ENCODE measurements at regions not wholly inside any gene's neighbourhood (a gene's known extent, or its start where the extent isn't known, plus 50 kb on each side); places are given as distances from the start of the nearest gene placed in this dataset.
"Not testable (repeated sequence)": the region's sequence is repeated elsewhere in the genome, so short reads cannot be mapped to it uniquely, and the experiment has no call there.

DNA sequence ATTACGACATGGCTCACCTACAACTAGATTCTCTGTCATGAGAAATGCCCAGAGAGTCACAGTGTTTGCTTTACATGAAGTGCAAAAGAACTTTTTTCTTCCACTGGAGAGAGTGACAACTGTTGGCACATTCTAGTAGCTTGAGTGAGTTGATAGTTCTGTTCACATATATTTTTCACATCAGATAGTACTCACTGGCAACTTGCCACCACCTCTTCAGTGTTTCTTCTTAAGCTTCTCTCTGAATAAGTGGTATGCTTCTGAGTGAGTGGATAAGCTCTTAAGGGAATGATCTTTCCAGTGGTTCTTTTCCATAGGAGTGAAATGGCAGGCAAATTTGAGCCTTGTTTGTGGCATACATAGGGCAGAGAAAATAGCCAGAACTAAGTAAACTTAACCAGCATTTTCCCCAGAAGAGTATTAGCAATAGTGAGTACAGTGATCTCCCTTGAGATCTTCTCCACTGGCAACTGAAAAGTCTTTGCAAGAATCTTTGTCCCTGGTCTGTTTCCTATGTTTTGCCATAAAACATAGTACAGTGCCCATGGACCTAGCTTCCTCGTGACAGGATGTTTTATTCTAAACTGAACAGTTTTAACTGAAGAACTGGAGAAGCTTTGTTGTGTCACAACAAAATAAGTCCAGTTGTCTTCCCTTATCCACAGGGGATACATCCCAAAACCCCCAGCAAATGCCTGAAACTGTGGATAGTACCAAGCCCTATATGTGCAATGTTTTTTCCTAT, 125.4 kb upstream of the CDK13 start:
- in situ Hi-C loops (cut with HindIII; ENCODE audit: low sequenced_read_pairs) = loop anchor here (5.0 kb wide), 1 partner anchor 58 kb away; no protein-coding TSS in a partner anchor

DNA sequence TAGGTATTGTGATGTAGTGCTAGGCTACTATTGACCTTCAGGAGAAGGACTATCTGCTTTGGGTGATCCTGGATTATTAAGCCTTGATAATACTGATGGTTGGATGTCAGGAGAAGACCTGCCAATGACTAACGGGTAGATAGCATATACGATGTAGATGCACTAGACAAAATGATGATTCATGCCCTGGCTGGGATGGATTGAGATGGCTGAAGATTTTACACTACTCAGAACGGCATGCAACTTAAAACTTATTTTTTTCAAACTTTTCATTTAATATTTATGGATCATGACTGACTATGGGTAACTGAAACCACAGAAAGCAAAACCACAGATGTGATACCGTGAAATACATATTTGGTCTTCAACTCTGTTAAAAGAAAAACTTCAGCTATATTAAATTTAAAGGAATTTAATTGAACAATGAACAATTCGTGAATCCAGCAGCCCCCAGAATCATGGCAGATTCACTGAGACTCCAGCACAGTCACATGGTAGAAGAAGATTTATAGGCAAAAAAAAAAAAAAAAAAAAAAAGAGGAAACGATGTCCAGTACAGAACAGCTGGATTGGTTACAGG, 124.6 kb upstream of the CDK13 start:
- in situ Hi-C loops (cut with HindIII; ENCODE audit: low sequenced_read_pairs) = loop anchor here (5.0 kb wide), 1 partner anchor 57 kb away; no protein-coding TSS in a partner anchor

- in situ Hi-C loops (cut with HindIII; ENCODE audit: low sequenced_read_pairs) = loop anchor here (5.0 kb wide), 1 partner anchor 56 kb away; no protein-coding TSS in a partner anchor
Observed at GRCh38 chr7:39826166-39826565, 123.9 kb upstream of the CDK13 start.

DNA sequence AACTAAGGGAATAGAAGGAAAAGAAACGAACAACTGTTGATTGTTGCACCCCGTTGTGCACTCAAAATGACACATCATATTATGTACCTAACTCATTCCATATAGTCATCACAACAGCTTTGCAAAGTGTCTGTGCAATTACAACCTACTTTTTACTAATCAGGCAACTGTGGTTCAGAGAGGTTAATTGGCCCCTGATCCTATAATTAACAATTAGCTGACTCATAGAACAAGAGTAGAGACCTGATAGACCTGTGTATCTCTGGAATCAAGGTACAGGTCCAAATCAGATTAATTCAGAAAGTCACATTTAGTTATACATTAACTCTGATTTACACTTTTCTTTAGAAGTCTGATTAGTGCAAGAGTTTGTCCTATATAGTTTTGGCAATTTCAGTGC, 122.5 kb upstream of the CDK13 start:
- in situ Hi-C loops (cut with HindIII; ENCODE audit: low sequenced_read_pairs) = loop anchor here (5.0 kb wide), 1 partner anchor 55 kb away; no protein-coding TSS in a partner anchor

- in situ Hi-C loops (cut with HindIII; ENCODE audit: low sequenced_read_pairs) = loop anchor here (5.0 kb wide), 1 partner anchor 53 kb away; no protein-coding TSS in a partner anchor
Observed at GRCh38 chr7:39829028-39829427, 121.0 kb upstream of the CDK13 start.

DNA sequence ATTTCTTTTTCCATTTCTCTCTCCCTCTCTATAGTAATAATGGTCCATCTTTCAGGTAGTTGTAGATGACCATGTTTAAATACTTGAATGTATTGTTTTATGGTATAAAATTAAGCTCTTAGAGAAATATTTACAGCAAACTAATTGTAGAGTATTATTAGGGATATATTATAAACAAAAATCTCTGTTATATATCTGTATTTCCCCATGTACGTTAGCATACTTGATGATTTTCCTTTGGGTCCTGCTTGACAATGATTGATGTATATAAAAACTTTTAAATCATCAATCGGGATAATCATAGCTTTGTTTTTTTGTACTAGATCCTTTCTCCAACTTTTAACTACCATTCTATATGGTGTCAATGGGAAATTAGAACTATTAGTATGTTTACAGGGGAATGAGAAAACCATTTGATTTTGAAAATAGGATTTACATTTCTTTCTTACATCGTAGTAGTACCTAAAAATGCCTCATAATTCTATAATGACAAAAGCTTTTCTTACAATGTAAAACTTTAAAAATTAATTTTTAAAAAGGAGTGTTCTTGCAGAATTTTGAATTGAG, 117.5 kb upstream of the CDK13 start:
- in situ Hi-C loops (cut with HindIII; ENCODE audit: low sequenced_read_pairs) = no loop called here

DNA sequence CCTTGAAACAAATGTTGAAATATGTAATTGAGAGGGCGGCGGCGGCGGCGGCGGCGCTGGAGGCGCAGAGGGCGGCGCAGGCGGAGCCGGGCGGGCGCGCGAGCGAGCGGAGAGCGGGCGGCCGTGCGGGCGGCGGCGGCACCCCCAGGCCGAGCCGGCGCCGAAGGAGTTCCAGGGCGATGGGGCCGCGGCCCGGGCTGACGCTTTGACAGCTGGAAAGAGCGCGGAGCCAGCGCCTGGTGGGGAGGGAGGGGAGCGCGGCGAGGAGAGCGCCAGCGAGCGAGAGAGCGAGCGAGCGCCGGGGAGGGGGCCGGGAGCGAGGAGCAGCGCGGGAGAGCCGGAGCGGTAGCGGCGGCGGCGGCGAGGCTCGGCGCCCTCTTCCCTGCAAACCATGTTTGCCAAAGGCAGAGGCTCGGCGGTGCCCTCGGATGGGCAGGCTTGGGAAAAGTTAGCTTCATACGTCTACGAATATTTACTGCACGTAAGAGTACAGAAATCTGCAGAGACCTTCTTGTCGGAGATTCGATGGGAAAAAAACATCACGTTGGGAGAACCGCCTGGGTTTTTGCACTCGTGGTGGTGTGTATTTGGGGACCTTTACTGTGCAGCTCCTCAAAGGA, 116.8 kb upstream of the CDK13 start:
- in situ Hi-C loops (cut with HindIII; ENCODE audit: low sequenced_read_pairs) = not testable (repeated sequence)

- in situ Hi-C loops (cut with HindIII; ENCODE audit: low sequenced_read_pairs) = not testable (repeated sequence)
Observed at GRCh38 chr7:39833865-39834634, 116.0 kb upstream of the CDK13 start.

GRCh38 chr7:39838326-39838725, 111.7 kb upstream of the CDK13 start:
- in situ Hi-C loops (cut with HindIII; ENCODE audit: low sequenced_read_pairs) = no loop called here

DNA sequence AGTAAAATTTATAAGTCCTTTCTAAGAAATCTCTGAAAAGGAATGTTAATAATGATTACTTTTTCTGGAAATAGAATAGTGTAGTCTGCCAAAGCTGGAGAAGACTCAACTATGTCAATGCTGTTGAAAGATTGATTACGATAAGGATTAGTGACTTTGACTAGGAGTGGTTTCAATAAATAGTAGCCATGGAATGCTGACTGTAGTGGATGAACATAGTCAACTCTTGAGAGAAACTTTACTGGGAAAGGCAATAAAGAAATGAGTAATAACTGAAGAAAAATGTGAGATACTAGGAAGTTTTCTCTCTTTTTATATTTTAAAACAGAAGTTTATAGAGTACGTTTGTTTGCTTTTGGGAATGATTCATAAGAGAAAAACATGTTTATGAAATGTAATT, 105.0 kb upstream of the CDK13 start:
- in situ Hi-C loops (cut with HindIII; ENCODE audit: low sequenced_read_pairs) = no loop called here

- in situ Hi-C loops (cut with HindIII; ENCODE audit: low sequenced_read_pairs) = no loop called here
Observed at GRCh38 chr7:39847227-39847626, 102.8 kb upstream of the CDK13 start.

DNA sequence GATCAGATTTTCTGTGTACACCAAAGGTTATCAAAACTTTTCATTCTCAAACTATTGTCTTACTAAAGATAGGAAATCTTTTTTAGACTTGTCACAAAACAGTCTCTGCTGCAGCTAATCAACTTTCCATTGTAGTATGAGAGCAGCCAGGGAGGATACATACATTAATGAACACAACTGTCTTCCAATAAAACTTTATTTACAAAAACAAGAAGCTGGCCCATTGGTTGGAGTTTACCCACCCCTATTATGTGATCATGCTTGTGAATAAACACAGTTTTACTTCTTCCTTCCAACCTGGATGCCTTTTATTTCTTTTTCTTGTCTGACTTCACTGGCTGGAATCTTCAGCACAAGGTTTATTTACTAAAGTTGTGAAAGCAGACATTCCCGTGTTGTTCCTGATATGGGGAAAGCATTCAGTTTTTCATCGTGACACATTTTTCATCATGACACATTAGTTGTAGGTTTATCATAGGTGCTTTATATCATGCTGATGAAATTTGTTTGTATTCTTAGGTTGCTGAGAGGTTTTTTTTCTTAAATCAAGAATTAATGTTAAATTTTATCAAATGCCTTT, 98.5 kb upstream of the CDK13 start:
- in situ Hi-C loops (cut with HindIII; ENCODE audit: low sequenced_read_pairs) = no loop called here

DNA sequence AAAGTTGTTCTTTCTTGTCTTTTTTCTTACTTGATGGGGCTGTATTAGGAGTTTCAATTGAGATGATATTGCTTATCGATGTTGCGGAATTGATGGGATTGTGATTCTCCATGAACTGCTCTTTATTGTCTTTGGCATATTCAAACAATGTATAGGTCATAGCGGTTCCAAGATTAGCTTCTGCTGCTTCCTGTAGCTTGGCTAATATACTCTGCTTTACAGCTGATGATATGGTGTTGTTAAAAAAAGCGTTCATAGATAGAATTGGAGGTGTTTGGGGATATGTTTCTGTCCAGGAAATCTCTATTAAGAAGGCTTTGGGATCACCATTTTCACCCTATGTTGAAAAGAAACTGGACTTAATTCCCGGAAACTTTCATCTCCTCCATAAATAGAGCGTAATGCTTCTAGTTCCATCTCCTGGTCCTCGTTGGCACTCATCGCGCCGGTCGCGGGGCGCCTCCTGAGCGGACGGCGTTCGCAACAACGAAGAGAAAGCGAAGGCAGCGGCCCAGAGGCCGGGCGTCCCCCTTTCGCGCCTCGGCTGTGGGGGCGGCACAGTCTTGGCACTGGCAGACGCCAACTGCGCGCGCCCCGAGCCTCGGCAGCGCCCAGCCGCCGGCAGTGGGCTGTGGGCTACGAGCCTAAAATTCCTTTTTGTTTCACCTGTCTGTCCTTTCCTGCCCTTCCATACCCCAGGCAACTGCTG, 95.3 kb upstream of the CDK13 start:
- in situ Hi-C loops (cut with HindIII; ENCODE audit: low sequenced_read_pairs) = not testable (repeated sequence)

- in situ Hi-C loops (cut with HindIII; ENCODE audit: low sequenced_read_pairs) = no loop called here
Observed at GRCh38 chr7:39855325-39855674, 94.8 kb upstream of the CDK13 start.

DNA sequence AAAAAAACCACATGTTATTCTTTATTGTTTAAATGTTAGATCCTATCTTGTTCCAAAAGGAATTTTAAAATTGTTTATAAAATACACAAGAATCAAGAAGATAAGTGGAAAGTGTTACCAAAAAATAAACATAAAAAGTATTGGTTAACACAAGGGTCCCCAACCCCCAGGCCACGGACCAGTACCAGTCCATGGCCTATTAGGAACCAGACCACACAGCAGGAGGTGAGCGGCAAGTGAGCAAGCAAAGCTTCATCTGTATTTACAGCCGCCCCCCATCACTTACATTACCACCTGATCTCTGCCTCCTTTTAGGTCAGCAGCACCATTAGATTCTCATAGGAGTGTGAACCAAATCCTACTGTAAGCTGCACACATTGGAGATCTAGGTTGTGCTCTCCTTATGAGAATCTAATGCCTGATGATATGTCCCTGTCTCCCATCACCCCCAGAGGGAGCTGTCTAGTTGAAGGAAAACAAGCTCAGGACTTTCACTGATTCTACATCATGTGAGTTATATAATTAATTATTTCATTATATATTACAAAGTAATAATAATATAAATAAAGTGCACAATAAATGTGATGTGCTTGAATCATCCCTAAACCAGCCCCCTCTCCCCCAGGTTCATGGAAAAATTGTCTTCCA, 86.3 kb upstream of the CDK13 start:
- in situ Hi-C loops (cut with HindIII; ENCODE audit: low sequenced_read_pairs) = not testable (repeated sequence)

DNA sequence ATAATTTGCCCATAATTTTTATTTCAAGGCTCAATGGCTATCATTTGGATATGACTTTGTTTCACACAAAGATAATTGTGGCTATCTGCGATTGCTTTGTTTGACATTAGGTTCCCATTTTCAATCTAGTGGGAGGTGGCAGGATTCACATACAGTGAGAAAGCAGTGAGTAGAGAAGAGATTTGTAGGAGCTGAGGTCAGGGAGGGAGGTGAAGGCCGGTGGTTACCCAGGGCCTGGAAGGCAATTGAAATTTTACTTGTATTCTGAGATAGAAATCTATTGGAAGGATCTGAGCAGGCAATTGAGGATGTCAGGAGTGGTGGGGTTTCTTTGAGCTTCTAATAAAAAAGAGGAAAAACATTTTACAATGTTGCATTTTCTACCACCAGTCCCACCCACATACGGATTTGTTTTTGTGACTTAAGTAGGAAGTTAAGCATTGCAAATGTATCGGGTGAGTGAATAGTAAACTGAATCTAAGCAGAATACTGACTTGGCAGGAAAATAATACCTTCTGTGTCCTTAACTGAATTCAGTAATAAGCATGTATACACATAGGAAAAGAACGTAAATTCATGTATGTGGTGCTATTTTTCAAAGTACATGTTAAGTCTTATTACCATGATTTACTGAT, 80.1 kb upstream of the CDK13 start:
- in situ Hi-C loops (cut with HindIII; ENCODE audit: low sequenced_read_pairs) = not testable (repeated sequence)

DNA sequence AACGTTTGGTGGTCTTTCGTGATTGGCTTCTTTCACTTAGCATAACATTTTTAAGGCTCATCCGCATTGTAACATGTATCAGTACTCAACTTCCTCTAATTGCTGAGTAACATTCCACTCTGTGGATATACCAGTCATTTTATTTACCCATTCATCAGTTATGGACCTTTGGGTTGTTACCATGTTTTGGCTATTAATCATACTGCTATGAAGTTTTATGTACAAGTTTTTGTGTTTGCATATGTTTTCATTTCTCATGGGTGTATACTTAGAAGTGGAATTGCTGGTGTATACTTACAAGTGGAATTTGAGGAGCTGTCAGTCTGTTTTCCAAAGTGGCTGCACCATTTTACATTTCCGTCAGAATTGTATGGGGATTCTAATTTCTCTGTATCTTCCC, 78.4 kb upstream of the CDK13 start:
- in situ Hi-C loops (cut with HindIII; ENCODE audit: low sequenced_read_pairs) = not testable (repeated sequence)

- in situ Hi-C loops (cut with HindIII; ENCODE audit: low sequenced_read_pairs) = loop anchor here (5.0 kb wide), 1 partner anchor 53 kb away; no protein-coding TSS in a partner anchor
Observed at GRCh38 chr7:39880556-39880955, 69.5 kb upstream of the CDK13 start.
